Panc1 (cell line): ENCODE measurements at regions not wholly inside any gene's neighbourhood (a gene's known extent, or its start where the extent isn't known, plus 50 kb on each side); places are given as distances from the start of the nearest gene placed in this dataset.
"Not testable (repeated sequence)": the region's sequence is repeated elsewhere in the genome, so short reads cannot be mapped to it uniquely, and the experiment has no call there.

ENCODE experiments used
- ATAC-seq: fragments of 200-7000 bp; cut with Tn5 transposase; 2 replicates; pipeline ENCODE4 v1.9.1; 2020; ENCODE audit warnings: mild to moderate bottlenecking, moderate library complexity
- BruUV-seq: library from RNA; stranded (reverse); fragments of 400-500 nt; replicated peaks from 2 replicates; lab custom pipeline; 2021; lab: Mats Ljungman, UMichigan
- CTCF ChIA-PET: fragments of 300-600 bp; sonication (Branson Sonifier 250); formaldehyde crosslinking; loops from one replicate; lab custom pipeline; 2022; ENCODE audit warnings: antibody characterized with exemption; lab: Charles Lee
- POLR2A ChIA-PET: fragments of 300-600 bp; sonication (Branson Sonifier 250); formaldehyde crosslinking; loops from one replicate; lab custom pipeline; 2022; ENCODE audit warnings: antibody characterized with exemption; lab: Charles Lee
- DNase-seq: peaks from one replicate; pipeline ENCODE4 v3.0.0-alpha.2; 2010; ENCODE audit warnings: low read depth, low spot score
- H3K27ac ChIP-seq: 2 replicates; pipeline ENCODE4 v1.5.1; 2011; ENCODE audit warnings: mild to moderate bottlenecking, low read length, inconsistent platforms
- H3K27me3 ChIP-seq: fragments of 200-500 bp; sonication (Bioruptor generic); 2 replicates; pipeline ENCODE4 v1.6.0; 2014; ENCODE audit warnings: low read length, inconsistent platforms; ENCODE audit not compliant: control insufficient read depth, insufficient read depth
- H3K36me3 ChIP-seq: fragments of 200-500 bp; sonication (Bioruptor generic); 2 replicates; pipeline ENCODE4 v1.5.1; 2014; ENCODE audit warnings: inconsistent platforms, mild to moderate bottlenecking, low read length, moderate library complexity; ENCODE audit not compliant: control insufficient read depth, insufficient read depth
- H3K4me1 ChIP-seq: 2 replicates; pipeline ENCODE4 v1.5.1; 2011; ENCODE audit warnings: inconsistent platforms, mild to moderate bottlenecking, low read length, moderate library complexity; ENCODE audit not compliant: control insufficient read depth, insufficient read depth
- H3K4me3 ChIP-seq, 2 experiments: 2 replicates each; pipeline ENCODE4 v1.5.1; 2011 to 2012; ENCODE audit warnings: low read depth in 2 of 2, low read length in 2 of 2, mild to moderate bottlenecking in 2 of 2, inconsistent platforms in 1 of 2, moderate library complexity in 1 of 2
- H3K9me3 ChIP-seq: fragments of 200-500 bp; sonication (Bioruptor generic); 2 replicates; pipeline ENCODE4 v1.5.1; 2014; ENCODE audit warnings: low read depth, mild to moderate bottlenecking, inconsistent platforms, low read length, moderate library complexity; ENCODE audit not compliant: control insufficient read depth, insufficient read depth
- CTCF ChIP-seq: fragments of 450-650 bp; IDR thresholded peaks from 2 replicates; pipeline ENCODE4 v1.5.1; 2017; ENCODE audit warnings: mild to moderate bottlenecking
- POLR2AphosphoS5 ChIP-seq: IDR thresholded peaks from 2 replicates; pipeline ENCODE4 v1.6.1; 2012; ENCODE audit warnings: mild to moderate bottlenecking, low read depth, low read length, moderate library complexity
- REST ChIP-seq, 2 experiments: IDR thresholded peaks; 2 replicates each; pipeline ENCODE4 v1.6.1; 2011 to 2012; ENCODE audit warnings: low read depth in 2 of 2, control low read depth in 1 of 2, low read length in 1 of 2, mild to moderate bottlenecking in 1 of 2, moderate library complexity in 1 of 2; ENCODE audit not compliant: insufficient read depth in 1 of 2
- SIN3A ChIP-seq: IDR thresholded peaks from 2 replicates; pipeline ENCODE4 v1.6.1; 2012; ENCODE audit warnings: low read depth, mild to moderate bottlenecking, low read length, moderate library complexity, borderline replicate concordance; ENCODE audit not compliant: insufficient read depth
- TCF7L2 ChIP-seq: IDR thresholded peaks from 2 replicates; pipeline ENCODE4 v1.6.1; 2011; ENCODE audit warnings: mild to moderate bottlenecking, low read depth, low read length, inconsistent platforms
- in situ Hi-C: cut with HindIII; loops from 2 replicates; pipeline ENCODE4 v1.10.0; 2016; ENCODE audit warnings: low sequenced_read_pairs, low pct_unique_long_range_greater_than_20kb
- intact Hi-C: fragments of 100-400 bp; cut with micrococcal nuclease; formaldehyde crosslinking; loops from one replicate; pipeline ENCODE4 v1.10.0; 2022; ENCODE audit not compliant: unreplicated experiment

GRCh38 chr19:28103921-28104320 lies 1109.0 kb downstream of the UQCRFS1 start:
- Histone ChIP-seq H3K9me3 (no peaks in the 10 kb centered on the region), H3K36me3 (no peaks in the 10 kb centered on the region), H3K4me3 (no peak overlapping the region), H3K4me1 (no peaks in the 10 kb centered on the region), H3K27me3 (no peaks in the 10 kb centered on the region), H3K27ac (no peak overlapping the region)
- ChIA-PET CTCF (interaction anchor here (0.7 kb wide), 1 partner anchor 118 kb away, joined by 11 read pairs; no protein-coding TSS in a partner anchor), POLR2A (no interaction called here)
- intact Hi-C loops, result no loop called here
- BruUV-seq, result no TSS peak
- in situ Hi-C loops, result no loop called here
- DNase-seq, result no peak
- TF ChIP-seq REST (IDR thresholded peaks at IDR 0.05; ENCODE audit: insufficient read depth in 1 of 2, low read depth in 2 of 2, low read length in 1 of 2) (no peak), CTCF (no peak), TCF7L2 (no peak), SIN3A (no peak), POLR2AphosphoS5 (no peak)
- ATAC-seq, result no peak

GRCh38 chr19:28084659-28085157 lies 1128.2 kb downstream of the UQCRFS1 start:
- not testable (repeated sequence) for BruUV-seq

DNA sequence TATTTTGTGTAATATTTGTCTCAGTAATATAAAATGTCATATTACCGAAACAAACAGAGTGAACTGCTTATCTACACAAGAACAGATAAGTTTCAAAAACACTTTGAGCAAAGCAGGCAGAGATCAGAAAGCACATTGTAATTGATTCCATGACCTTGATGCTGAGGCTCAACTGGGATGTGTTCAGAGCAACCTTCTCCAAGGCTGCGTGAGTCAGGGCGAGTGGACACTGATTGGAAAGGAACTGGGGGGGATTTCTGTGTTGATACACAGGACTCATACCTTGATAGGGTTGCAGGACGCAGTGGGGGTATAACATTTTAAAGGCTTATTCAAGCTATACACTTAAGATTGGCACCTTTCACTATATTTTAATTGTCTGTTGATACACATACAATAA lies 1136.3 kb downstream of the UQCRFS1 start:
- no peaks in the 10 kb centered on the region for H3K4me1 ChIP-seq
- TF ChIP-seq POLR2AphosphoS5 (no peak), REST (IDR thresholded peaks at IDR 0.05; ENCODE audit: insufficient read depth in 1 of 2, low read depth in 2 of 2, low read length in 1 of 2) (no peak)
- DNase-seq (no peak), ATAC-seq (no peak)
- H3K4me3 ChIP-seq, result no peak overlapping the region
- no TSS peak for BruUV-seq
- H3K9me3 ChIP-seq, result no peaks in the 10 kb centered on the region; the same call in 1 of the 2 replicates
- in situ Hi-C loops (no loop called here), intact Hi-C loops (no loop called here)
- no peaks in the 10 kb centered on the region for H3K36me3 ChIP-seq
- no peak overlapping the region for H3K27ac ChIP-seq
- ChIA-PET POLR2A (no interaction called here), CTCF (no interaction called here)
- H3K27me3 ChIP-seq, result no peaks in the 10 kb centered on the region

More at GRCh38 chr19:28084659-28085157, 1128.2 kb downstream of the UQCRFS1 start:
- POLR2A ChIA-PET, H3K27ac ChIP-seq, in situ Hi-C loops, H3K27me3 ChIP-seq, intact Hi-C loops, H3K4me1 ChIP-seq, DNase-seq, H3K36me3 ChIP-seq, H3K9me3 ChIP-seq, CTCF ChIA-PET, ATAC-seq, H3K4me3 ChIP-seq: not testable (repeated sequence)
